HG02763 (cell line): ENCODE measurements at regions not wholly inside any gene's neighbourhood (a gene's known extent, or its start where the extent isn't known, plus 50 kb on each side); places are given as distances from the start of the nearest gene placed in this dataset.
"Not testable (repeated sequence)": the region's sequence is repeated elsewhere in the genome, so short reads cannot be mapped to it uniquely, and the experiment has no call there.

Experiments used
- ATAC-seq: cut with Tn5 transposase; IDR thresholded peaks from one replicate; pipeline ENCODE4 v1.9.1; 2021; ENCODE audit warnings: mild to moderate bottlenecking, moderate library complexity; ENCODE audit not compliant: unreplicated experiment

DNA sequence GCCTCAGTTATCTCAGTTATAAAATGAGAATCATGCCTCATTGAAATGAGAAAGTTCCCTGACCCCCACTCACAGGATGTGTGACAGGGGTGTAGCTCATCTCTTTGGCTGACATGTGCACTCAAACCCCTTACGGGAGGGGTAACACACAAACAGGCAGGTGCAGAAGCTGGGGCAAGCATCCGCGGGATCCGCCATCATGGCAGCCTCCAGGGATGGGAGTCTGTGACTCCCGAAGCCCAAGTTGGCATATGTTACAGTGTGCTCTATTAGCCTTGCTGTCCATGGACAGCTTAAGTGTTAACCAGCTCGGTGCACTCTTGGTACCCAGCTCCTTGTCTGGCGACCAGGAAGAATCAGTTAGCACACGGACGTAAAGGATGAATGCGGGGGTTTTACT lies 822.7 kb upstream of the SEMA6D start:
- ATAC-seq, result no peak

GRCh38 chr15:46897266-46897665 lies 820.0 kb upstream of the SEMA6D start:
- ATAC-seq, result no peak

- no peak for ATAC-seq
Observed at GRCh38 chr15:46901001-46901400, 816.3 kb upstream of the SEMA6D start.

- no peak for ATAC-seq
Observed at GRCh38 chr15:46917721-46918252, 799.5 kb upstream of the SEMA6D start.

DNA sequence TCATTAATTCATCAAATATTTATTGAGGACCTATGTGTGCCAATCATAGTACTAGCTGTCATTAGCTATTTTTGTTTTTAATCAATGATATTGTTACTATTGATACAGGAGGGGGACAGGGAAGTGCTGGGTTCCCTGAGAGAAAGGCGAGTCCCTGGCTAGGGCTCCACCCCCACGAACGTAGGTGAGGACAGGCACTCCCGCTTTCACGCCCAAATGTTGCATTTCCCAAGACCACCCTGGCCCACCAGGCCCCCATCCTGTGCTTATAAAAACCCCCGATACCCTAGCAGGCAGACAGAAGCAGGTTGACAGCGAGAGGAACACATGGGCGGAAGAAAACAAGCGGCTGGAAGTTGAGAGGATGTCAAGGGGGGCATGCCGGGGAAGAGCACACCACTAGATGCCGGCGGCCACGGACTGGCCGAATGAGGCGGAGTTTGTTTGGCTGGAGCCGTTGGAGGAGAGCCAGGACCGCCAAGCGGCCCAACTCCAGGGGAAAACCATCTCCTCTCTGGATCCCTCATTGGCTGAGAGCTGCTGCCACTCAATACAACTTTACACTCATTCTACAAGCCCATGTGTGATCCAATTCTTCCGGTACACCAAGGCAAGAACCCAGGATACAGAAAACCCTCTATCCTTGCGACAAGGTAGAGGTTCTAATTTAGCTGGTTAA lies 798.7 kb upstream of the SEMA6D start:
- no peak for ATAC-seq

DNA sequence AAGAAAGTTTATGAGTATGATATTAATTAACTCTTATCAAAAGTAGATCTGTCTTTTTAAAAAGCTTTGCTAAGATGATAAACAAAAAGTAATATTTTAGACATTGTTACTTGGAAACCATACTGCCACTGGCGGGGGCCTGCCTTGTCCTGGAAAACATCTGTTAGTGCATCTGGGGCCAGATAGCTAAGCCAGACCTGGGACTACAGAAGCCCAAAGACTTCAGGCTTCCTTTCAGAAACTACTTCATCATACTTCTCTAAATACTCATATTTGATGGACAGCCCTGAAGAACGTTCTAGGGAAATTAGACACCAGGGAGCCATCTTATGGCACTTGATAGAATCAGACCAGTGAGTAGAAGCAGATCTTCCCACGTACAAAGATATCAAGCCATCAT lies 795.4 kb upstream of the SEMA6D start:
- ATAC-seq, result no peak

GRCh38 chr15:46930426-46930825 lies 786.9 kb upstream of the SEMA6D start:
- no peak for ATAC-seq

- ATAC-seq, result no peak
Observed at GRCh38 chr15:46933332-46933731, 784.0 kb upstream of the SEMA6D start.

- no peak for ATAC-seq
Observed at GRCh38 chr15:46934851-46935250, 782.5 kb upstream of the SEMA6D start.

- ATAC-seq, result no peak
Observed at GRCh38 chr15:46938169-46938568, 779.1 kb upstream of the SEMA6D start.

GRCh38 chr15:46941241-46941640 lies 776.1 kb upstream of the SEMA6D start:
- ATAC-seq, result no peak

DNA sequence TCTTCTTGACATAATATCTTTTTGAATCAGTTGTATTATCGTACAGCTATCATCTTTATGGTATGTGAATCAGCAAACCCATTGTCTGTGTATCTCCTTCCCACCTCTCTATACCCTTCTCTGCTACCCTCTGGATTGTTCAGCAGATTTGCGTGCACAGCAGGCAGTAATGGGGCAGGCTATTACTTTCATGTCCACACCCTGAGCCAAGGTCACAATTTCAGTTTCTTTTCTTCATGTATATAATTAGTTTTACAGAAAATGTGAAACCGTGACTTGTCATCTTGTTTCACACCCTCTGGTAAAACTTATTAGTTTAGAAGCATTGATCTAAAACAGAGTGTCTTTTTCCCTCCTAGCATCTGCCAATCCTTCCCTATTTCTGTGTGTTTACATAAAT lies 770.4 kb upstream of the SEMA6D start:
- no peak for ATAC-seq

DNA sequence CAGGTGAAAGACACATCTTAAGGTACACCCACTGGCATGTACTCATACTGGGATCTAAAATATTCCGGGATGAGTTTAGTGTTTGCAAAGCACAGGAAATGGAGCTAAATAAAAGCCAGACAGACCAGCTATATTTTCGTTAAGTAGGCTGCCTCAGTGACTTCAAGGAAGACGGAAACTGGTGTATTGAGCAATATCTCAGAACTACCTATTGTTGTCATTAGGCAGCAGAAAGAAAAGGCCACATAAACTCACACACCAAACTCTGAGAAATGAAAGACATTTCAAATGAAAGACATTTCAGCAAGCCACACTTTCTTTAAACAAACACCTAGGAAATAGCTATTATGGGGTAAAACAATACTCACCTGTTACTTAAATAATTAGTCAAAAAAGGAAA lies 761.7 kb upstream of the SEMA6D start:
- no peak for ATAC-seq

DNA sequence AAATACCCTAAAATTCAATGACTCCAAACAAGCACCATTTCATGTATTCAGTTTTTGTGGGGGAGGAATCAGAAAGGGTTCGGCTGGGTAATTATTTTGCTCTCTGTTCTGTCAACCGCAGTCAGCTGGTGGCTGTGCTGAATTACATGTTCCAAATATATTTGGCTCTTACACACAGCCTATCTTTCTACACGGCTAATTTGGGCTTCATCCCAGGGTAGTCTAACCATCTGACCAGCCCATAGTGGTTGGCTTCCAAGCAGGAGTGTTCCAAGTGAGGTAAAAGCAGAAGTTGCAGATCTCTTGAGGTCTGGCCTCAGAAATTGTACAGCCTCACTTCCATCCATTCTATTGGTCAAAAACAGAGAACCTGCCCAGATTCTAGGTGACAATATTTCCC lies 760.8 kb upstream of the SEMA6D start:
- ATAC-seq, result no peak

- ATAC-seq, result no peak
Observed at GRCh38 chr15:46956881-46957280, 760.4 kb upstream of the SEMA6D start.

- ATAC-seq, result no peak
Observed at GRCh38 chr15:46960581-46960980, 756.7 kb upstream of the SEMA6D start.

- no peak for ATAC-seq
Observed at GRCh38 chr15:46961795-46962194, 755.5 kb upstream of the SEMA6D start.

DNA sequence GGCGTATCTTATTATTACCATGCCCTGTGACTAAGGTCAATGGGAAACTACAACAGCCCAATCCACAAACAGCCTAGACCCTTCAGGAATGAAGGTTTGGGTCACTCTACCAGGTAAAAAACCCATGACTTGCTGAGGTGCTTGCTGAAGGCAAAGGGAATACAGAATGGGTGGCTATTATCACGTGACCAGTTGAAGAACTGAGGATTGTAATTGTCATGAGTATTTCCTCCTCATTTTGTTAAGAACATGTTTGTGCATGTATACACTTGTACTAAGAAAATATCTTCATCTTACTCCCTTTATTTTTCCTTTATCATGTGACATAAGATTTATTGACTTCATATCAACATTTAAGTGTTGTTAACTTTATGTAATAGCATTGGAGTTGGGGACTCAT lies 729.2 kb upstream of the SEMA6D start:
- not testable (repeated sequence) for ATAC-seq

GRCh38 chr15:46996359-46996758 lies 720.9 kb upstream of the SEMA6D start:
- ATAC-seq, result no peak

GRCh38 chr15:46997501-46997900 lies 719.8 kb upstream of the SEMA6D start:
- no peak for ATAC-seq

DNA sequence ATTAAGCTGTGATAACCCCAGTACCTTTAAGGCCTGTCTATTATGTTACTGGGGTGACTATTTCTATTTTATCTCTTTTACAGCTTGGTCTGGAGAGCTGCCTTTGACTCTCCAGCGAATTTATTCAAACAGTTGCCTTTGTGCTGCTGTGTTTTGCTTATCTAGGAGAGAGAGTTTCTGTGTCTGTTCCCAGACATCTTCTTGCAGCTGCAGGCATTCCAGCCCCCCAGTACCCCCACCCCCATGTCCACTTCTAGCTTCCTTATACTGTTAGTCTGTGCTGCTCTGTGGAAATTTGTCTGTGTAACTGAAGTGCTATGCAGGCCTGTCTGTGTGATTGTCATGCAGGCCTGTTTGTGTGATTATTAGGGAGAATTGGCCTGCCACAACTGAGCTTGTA lies 713.7 kb upstream of the SEMA6D start:
- no peak for ATAC-seq

DNA sequence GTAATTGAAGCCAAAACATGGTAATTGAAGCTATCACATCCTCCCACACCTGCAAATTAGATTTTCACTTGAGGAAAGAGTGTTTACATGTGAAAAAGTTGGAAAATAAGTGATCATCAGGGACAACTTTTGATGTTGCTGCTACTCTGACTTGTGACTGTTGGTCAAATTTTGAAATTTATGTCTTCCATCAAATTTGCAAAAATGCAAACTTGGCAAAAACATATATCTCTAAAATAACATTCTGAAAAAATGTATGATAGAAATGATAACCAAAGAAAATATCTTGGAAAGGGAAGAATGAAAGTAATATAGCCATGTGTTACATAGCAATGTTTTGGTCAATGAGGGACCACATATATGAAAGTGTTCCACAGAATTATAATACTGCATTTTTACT lies 703.9 kb upstream of the SEMA6D start:
- no peak for ATAC-seq

DNA sequence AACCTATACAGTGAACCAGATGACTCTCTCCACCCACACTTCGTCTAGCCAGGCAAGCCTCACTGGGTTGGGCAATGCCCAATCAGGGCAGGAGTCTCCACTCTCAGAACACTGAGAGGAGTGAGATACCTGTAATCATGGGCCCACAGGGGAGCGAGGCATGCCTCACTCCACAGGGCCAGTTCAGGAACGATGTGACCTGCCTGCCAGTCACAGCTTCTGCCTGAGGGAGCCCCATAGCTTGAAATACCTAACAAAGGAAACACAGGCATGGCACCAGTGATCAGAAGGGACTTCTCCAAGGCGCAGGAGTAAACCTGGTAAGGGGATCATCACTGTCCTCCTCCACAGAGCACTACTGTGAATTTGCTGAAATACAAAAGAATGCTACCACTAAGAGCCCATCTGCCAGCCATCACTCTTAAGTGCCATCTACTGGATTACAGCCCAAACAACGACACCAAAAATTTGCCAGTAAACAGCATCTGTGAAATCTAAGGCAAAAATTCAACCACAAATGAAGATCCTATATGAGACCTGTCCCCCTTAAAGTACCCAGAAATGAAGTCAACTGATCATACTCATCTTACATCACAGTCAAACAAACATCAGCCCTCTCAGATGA lies 689.9 kb upstream of the SEMA6D start:
- ATAC-seq, result no peak
